ENCODE measurements at regions not wholly inside any gene's neighbourhood (a gene's known extent, or its start where the extent isn't known, plus 50 kb on each side); places are given as distances from the start of the nearest gene placed in this dataset.

- DNase-seq (ENCODE audit: low read depth in 1 of 2, low spot score in 1 of 2) = no peak
These were observed 342.9 kb downstream of the MYCN start for GRCh38 chr2:16283071-16283850.

- no peak for DNase-seq (ENCODE audit: low read depth in 1 of 2, low spot score in 1 of 2)
These were observed 342.2 kb downstream of the MYCN start for GRCh38 chr2:16282511-16282910.

GRCh38 chr2:16281451-16282335, 341.3 kb downstream of the MYCN start:
- DNase-seq (ENCODE audit: low read depth in 1 of 2, low spot score in 1 of 2) = no peak

- DNase-seq (ENCODE audit: low read depth in 1 of 2, low spot score in 1 of 2) = no peak
These were observed 339.7 kb downstream of the MYCN start for GRCh38 chr2:16280081-16280480.

- no peak for DNase-seq (ENCODE audit: low read depth in 1 of 2, low spot score in 1 of 2)
These were observed 339.3 kb downstream of the MYCN start for GRCh38 chr2:16279641-16280040.

GRCh38 chr2:16279201-16279570, 338.8 kb downstream of the MYCN start:
- DNase-seq (ENCODE audit: low read depth in 1 of 2, low spot score in 1 of 2) = no peak

GRCh38 chr2:16278421-16279200, 338.3 kb downstream of the MYCN start:
- DNase-seq (ENCODE audit: low read depth in 1 of 2, low spot score in 1 of 2) = no peak

- DNase-seq (ENCODE audit: low read depth in 1 of 2, low spot score in 1 of 2) = no peak
These were observed 336.8 kb downstream of the MYCN start for GRCh38 chr2:16277117-16277516.

GRCh38 chr2:16275661-16276060, 335.3 kb downstream of the MYCN start:
- DNase-seq (ENCODE audit: low read depth in 1 of 2, low spot score in 1 of 2) = no peak

- DNase-seq (ENCODE audit: low read depth in 1 of 2, low spot score in 1 of 2) = no peak
These were observed 334.8 kb downstream of the MYCN start for GRCh38 chr2:16275131-16275530.

GRCh38 chr2:16273111-16273510, 332.8 kb downstream of the MYCN start:
- no peak for DNase-seq (ENCODE audit: low read depth in 1 of 2, low spot score in 1 of 2)

GRCh38 chr2:16272038-16272788, 331.9 kb downstream of the MYCN start:
- no peak for DNase-seq (ENCODE audit: low read depth in 1 of 2, low spot score in 1 of 2)

- DNase-seq (ENCODE audit: low read depth in 1 of 2, low spot score in 1 of 2) = no peak
These were observed 331.0 kb downstream of the MYCN start for GRCh38 chr2:16271231-16271896.

- DNase-seq (ENCODE audit: low read depth in 1 of 2, low spot score in 1 of 2) = no peak
These were observed 330.1 kb downstream of the MYCN start for GRCh38 chr2:16270441-16270840.

- no peak for DNase-seq (ENCODE audit: low read depth in 1 of 2, low spot score in 1 of 2)
These were observed 328.1 kb downstream of the MYCN start for GRCh38 chr2:16268301-16269000.

GRCh38 chr2:16266571-16266970, 326.2 kb downstream of the MYCN start:
- no peak for DNase-seq (ENCODE audit: low read depth in 1 of 2, low spot score in 1 of 2)

- DNase-seq (ENCODE audit: low read depth in 1 of 2, low spot score in 1 of 2) = no peak
These were observed 324.7 kb downstream of the MYCN start for GRCh38 chr2:16264931-16265540.

GRCh38 chr2:16264491-16264890, 324.1 kb downstream of the MYCN start:
- no peak for DNase-seq (ENCODE audit: low read depth in 1 of 2, low spot score in 1 of 2)

GRCh38 chr2:16263241-16263890, 323.0 kb downstream of the MYCN start:
- no peak for DNase-seq (ENCODE audit: low read depth in 1 of 2, low spot score in 1 of 2)

All from activated T-helper 1 cell treated with anti-CD3 and anti-CD28 coated beads, Interleukin-2, amount 50 U/mL, for 16 hours (primary cell).